Fibroblast of lung (primary cell): ENCODE measurements at regions not wholly inside any gene's neighbourhood (a gene's known extent, or its start where the extent isn't known, plus 50 kb on each side); places are given as distances from the start of the nearest gene placed in this dataset.

Experiments used
- DNase-seq, 2 donors: peaks; one replicate each; pipeline versions ENCODE4 v3.0.0 to v3.0.0-alpha.2; 2010; ENCODE audit warnings: low read depth in 2 of 2
- H2AFZ ChIP-seq: 2 replicates; pipeline ENCODE4 v1.5.1; 2012; ENCODE audit warnings: low read length, control low read depth, inconsistent platforms
- H3K27ac ChIP-seq: 2 replicates; pipeline ENCODE4 v1.5.1; 2011; ENCODE audit warnings: low read length, control low read depth; ENCODE audit not compliant: insufficient read depth
- H3K27me3 ChIP-seq: 2 replicates; pipeline ENCODE4 v1.5.1; 2011; ENCODE audit warnings: mild to moderate bottlenecking, low read length; ENCODE audit not compliant: control insufficient read depth, insufficient read depth
- H3K36me3 ChIP-seq: 2 replicates; pipeline ENCODE4 v1.5.1; 2011; ENCODE audit warnings: low read length; ENCODE audit not compliant: control insufficient read depth, insufficient read depth
- H3K4me1 ChIP-seq: 2 replicates; pipeline ENCODE4 v1.5.1; 2011; ENCODE audit warnings: low read length; ENCODE audit not compliant: control insufficient read depth, insufficient read depth; ENCODE audit errors: extremely low read depth
- H3K4me2 ChIP-seq: 2 replicates; pipeline ENCODE4 v1.5.1; 2011; ENCODE audit warnings: low read length, control low read depth; ENCODE audit not compliant: insufficient read depth; ENCODE audit errors: extremely low read depth
- H3K4me3 ChIP-seq, 4 experiments: fragments of 200-600 bp in 1 of 4; sonication (generic) in 1 of 4; replicated peaks in 1 of 4; 2 replicates each; pipeline ENCODE4 v1.5.1; 2011 to 2016; ENCODE audit warnings: low read length in 4 of 4, low read depth in 3 of 4, mild to moderate bottlenecking in 3 of 4, control low read depth in 2 of 4, inconsistent platforms in 1 of 4, mixed read lengths in 1 of 4; ENCODE audit not compliant: insufficient read depth in 1 of 4; ENCODE audit errors: control extremely low read depth in 1 of 4
- H3K79me2 ChIP-seq: 2 replicates; pipeline ENCODE4 v1.5.1; 2012; ENCODE audit warnings: mild to moderate bottlenecking, low read length, inconsistent platforms; ENCODE audit not compliant: control insufficient read depth, insufficient read depth
- H3K9ac ChIP-seq: 2 replicates; pipeline ENCODE4 v1.5.1; 2011; ENCODE audit warnings: mild to moderate bottlenecking, low read length, control low read depth; ENCODE audit not compliant: insufficient read depth
- H3K9me3 ChIP-seq: 2 replicates; pipeline ENCODE4 v1.5.1; 2012; ENCODE audit warnings: low read depth, low read length; ENCODE audit not compliant: control insufficient read depth, insufficient read depth
- H4K20me1 ChIP-seq: 2 replicates; pipeline ENCODE4 v1.5.1; 2011; ENCODE audit warnings: low read length; ENCODE audit not compliant: control insufficient read depth, insufficient read depth; ENCODE audit errors: extremely low read depth
- EZH2 ChIP-seq: IDR thresholded peaks from 2 replicates; pipeline ENCODE4 v1.5.1; 2012; ENCODE audit warnings: low read length, control low read depth, mild to moderate bottlenecking; ENCODE audit errors: missing control alignments
- TF ChIP-seq, protein P1 (sequence below), 2 donors: IDR thresholded peaks in 1 of 2; conservative IDR thresholded peaks in 1 of 2; 1 replicate in 1 of 2; 2 replicates in 1 of 2; pipeline ENCODE4 v1.5.1; 2011 to 2012; ENCODE audit warnings: low read length in 2 of 2, control low read depth in 1 of 2, inconsistent platforms in 1 of 2, low read depth in 1 of 2, mild to moderate bottlenecking in 1 of 2

DNA sequence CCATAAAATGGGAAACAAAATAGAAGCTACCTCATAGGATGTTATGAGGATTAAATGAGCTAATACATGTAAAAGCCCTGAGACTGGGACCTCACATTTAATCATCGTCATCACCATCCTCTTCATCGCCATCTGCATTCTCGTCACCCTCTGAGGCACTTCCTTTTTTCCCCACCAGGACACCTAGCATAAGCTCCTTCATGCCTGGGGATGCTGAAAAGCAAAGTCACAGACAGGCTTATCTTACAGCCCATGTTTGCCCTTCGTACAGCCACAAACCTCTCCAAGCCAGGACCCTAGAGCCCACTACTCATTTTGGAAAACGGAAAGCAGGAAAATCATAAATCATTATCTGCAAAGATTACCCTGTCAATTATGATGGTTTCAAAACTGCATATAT, 249.6 kb downstream of the GPAM start:
- no peaks in the 10 kb centered on the region for H4K20me1 ChIP-seq
- H3K4me1 ChIP-seq, result no peaks in the 10 kb centered on the region
- TF ChIP-seq, protein P1, sequence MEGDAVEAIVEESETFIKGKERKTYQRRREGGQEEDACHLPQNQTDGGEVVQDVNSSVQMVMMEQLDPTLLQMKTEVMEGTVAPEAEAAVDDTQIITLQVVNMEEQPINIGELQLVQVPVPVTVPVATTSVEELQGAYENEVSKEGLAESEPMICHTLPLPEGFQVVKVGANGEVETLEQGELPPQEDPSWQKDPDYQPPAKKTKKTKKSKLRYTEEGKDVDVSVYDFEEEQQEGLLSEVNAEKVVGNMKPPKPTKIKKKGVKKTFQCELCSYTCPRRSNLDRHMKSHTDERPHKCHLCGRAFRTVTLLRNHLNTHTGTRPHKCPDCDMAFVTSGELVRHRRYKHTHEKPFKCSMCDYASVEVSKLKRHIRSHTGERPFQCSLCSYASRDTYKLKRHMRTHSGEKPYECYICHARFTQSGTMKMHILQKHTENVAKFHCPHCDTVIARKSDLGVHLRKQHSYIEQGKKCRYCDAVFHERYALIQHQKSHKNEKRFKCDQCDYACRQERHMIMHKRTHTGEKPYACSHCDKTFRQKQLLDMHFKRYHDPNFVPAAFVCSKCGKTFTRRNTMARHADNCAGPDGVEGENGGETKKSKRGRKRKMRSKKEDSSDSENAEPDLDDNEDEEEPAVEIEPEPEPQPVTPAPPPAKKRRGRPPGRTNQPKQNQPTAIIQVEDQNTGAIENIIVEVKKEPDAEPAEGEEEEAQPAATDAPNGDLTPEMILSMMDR (conservative IDR thresholded peaks at IDR 0.05 in 1 of 2, IDR thresholded peaks at IDR 0.05 in 1 of 2; ENCODE audit: low read depth in 1 of 2, low read length in 2 of 2), result no peak
- no peak for TF ChIP-seq EZH2
- H3K27me3 ChIP-seq, result no peaks in the 10 kb centered on the region
- no peak overlapping the region for H2AFZ ChIP-seq
- DNase-seq, result no peak
- H3K36me3 ChIP-seq, result no peaks in the 10 kb centered on the region
- H3K27ac ChIP-seq, result no peak overlapping the region
- no peaks in the 10 kb centered on the region for H3K79me2 ChIP-seq
- no peak overlapping the region for H3K4me3 ChIP-seq
- no peak overlapping the region for H3K9ac ChIP-seq
- no peak overlapping the region for H3K4me2 ChIP-seq
- no peaks in the 10 kb centered on the region for H3K9me3 ChIP-seq

DNA sequence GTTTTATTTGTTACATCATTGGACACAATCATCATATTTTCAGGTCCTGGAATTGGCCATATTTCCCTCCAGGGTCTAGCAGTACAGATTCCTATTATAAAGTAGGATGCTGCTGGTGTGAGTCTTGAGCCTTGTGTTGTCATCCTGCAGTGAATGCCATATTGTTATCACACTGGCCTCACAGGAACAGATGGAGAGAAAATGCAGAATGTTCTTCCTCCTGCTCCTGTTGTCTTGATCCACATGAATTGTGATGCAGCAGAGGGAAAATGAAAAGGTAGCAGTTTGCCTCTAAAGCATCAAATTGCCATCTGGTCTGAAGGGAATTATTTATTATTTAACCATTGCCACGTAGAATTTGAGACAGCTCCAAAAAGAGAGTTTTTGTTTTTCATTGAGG, 248.6 kb downstream of the GPAM start:
- no peaks in the 10 kb centered on the region for H3K4me1 ChIP-seq
- no peak overlapping the region for H3K9ac ChIP-seq
- H2AFZ ChIP-seq, result no peak overlapping the region
- TF ChIP-seq, protein P1 (conservative IDR thresholded peaks at IDR 0.05 in 1 of 2, IDR thresholded peaks at IDR 0.05 in 1 of 2; ENCODE audit: low read depth in 1 of 2, low read length in 2 of 2), result no peak
- TF ChIP-seq EZH2, result no peak
- no peak overlapping the region for H3K27ac ChIP-seq
- no peak overlapping the region for H3K4me2 ChIP-seq
- DNase-seq, result no peak
- H3K36me3 ChIP-seq, result no peaks in the 10 kb centered on the region
- no peaks in the 10 kb centered on the region for H3K79me2 ChIP-seq
- H3K4me3 ChIP-seq, result no peak overlapping the region
- no peaks in the 10 kb centered on the region for H4K20me1 ChIP-seq
- H3K9me3 ChIP-seq, result no peaks in the 10 kb centered on the region
- no peaks in the 10 kb centered on the region for H3K27me3 ChIP-seq

DNA sequence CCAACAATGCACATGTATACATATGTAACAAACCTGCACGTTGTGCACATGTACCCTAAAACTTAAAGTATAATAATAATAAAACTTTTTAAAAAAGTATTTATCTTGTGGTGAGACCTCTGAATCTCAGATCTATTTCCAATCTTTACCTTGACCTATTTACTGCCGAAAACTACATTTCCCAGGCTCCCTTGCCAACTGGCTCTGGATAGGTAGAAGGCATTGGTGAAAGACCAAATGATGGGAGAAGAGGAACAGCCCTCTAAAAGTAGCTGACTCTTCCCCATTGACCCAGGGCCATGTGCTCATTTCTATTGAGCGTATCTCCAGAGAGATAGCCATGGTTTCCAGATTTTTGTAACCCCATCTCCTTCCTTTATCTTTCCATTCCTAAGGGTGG, 247.4 kb downstream of the GPAM start:
- no peak overlapping the region for H3K9ac ChIP-seq
- no peak overlapping the region for H3K4me2 ChIP-seq
- H2AFZ ChIP-seq, result no peak overlapping the region
- H3K4me1 ChIP-seq, result no peaks in the 10 kb centered on the region
- no peak overlapping the region for H3K27ac ChIP-seq
- H3K36me3 ChIP-seq, result no peaks in the 10 kb centered on the region
- H3K27me3 ChIP-seq, result no peaks in the 10 kb centered on the region
- no peaks in the 10 kb centered on the region for H3K79me2 ChIP-seq
- H3K9me3 ChIP-seq, result no peaks in the 10 kb centered on the region
- H4K20me1 ChIP-seq, result no peaks in the 10 kb centered on the region
- no peak overlapping the region for H3K4me3 ChIP-seq
- no peak for DNase-seq
- TF ChIP-seq, protein P1 (conservative IDR thresholded peaks at IDR 0.05 in 1 of 2, IDR thresholded peaks at IDR 0.05 in 1 of 2; ENCODE audit: low read depth in 1 of 2, low read length in 2 of 2), result no peak
- TF ChIP-seq EZH2, result no peak
